T1000 (cell line): ENCODE measurements at regions not wholly inside any gene's neighbourhood (a gene's known extent, or its start where the extent isn't known, plus 50 kb on each side); places are given as distances from the start of the nearest gene placed in this dataset.
"Not testable (repeated sequence)": the region's sequence is repeated elsewhere in the genome, so short reads cannot be mapped to it uniquely, and the experiment has no call there.

Experiments used
- DNase-seq: peaks from one replicate; lab custom pipeline; 2025; ENCODE audit warnings: mixed read lengths; lab: John Stamatoyannopoulos, UW

- DNase-seq: no peak
Observed at GRCh38 chr1:78247079-78247478, 201.3 kb downstream of the GIPC2 start.

GRCh38 chr1:78250201-78250600 lies 204.4 kb downstream of the GIPC2 start:
- DNase-seq: no peak

DNA sequence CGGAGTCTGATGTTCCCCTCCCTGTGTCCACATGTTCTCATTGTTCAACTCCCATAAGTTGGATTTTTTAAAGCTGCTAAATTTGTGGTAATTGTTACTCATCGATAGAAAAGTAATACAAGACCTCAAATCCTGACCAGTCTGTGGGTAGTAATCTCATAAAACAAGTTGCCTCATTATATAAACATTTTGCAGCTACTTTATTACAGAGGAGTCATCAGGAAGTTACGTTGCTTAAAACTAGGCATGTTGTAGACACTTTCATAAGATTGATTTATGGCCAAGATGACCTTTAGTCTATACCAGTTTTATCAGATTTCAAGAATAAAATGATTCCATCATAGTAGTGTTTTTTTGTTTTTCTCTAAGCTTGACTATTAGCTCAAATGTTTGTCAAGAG lies 208.8 kb downstream of the GIPC2 start:
- no peak for DNase-seq

- no peak for DNase-seq
Observed at GRCh38 chr1:78255383-78255782, 209.6 kb downstream of the GIPC2 start.

DNA sequence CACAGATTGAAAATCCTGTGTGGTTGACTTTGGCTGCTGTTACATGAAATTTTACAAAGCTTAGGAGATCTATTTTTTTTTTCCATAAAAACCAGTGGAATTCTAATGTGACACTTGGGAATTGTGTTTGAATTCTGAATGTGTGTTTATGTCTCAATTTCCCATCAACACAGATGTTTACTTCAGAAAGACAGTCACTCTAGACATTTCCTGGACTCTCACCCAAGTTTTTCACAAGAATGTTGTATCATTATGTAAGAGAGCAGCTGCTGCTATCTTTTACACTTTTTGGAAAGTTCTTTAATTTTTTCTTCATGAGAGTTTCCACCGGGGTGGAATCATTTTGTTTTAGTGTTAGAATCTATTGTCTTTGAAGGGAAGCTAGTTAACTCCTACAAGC lies 210.1 kb downstream of the GIPC2 start:
- DNase-seq: no peak

- DNase-seq: no peak
Observed at GRCh38 chr1:78263459-78263858, 217.7 kb downstream of the GIPC2 start.

DNA sequence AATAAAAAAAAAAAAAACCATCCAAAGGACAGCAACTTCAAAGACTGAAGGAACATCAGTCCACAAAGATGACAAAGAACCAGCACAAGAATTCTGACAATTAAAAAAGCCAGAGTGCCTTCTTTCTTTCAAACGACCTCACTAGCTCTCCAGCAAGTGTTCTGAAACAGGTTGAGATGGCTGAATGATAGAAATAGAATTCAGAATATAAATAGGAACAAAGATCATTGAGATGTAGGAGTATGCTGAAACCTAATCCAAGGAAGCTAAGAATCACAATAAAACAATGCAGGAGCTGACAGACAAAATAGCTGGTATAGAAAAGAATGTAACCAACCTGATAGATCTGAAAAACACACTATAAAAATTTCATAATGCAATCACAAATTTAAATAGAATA lies 218.2 kb downstream of the GIPC2 start:
- DNase-seq: no peak

- no peak for DNase-seq
Observed at GRCh38 chr1:78267513-78268218, 221.9 kb downstream of the GIPC2 start.

- no peak for DNase-seq
Observed at GRCh38 chr1:78269591-78269990, 221.2 kb upstream of the PTGFR start.

- DNase-seq: not testable (repeated sequence)
Observed at GRCh38 chr1:78271423-78271822, 219.4 kb upstream of the PTGFR start.

DNA sequence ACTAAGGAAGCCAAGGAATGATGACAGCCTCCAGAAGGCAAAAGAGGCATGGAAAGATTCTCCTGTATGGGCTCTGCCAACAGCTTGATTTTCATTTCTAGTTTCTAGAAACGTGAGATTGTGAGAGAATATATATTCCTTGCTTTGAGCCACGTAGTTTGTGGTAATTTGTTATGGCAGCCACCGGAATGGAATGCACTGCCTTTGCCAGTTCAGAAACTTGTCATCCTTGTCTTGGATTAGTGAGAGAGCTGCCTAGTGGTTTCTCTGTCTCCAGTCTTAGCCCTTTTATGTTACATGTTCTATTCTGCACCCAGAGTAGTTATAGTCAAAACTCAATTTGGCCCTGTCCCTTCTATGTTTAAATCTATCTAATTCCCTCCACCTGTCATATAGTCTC lies 216.0 kb upstream of the PTGFR start:
- no peak for DNase-seq

DNA sequence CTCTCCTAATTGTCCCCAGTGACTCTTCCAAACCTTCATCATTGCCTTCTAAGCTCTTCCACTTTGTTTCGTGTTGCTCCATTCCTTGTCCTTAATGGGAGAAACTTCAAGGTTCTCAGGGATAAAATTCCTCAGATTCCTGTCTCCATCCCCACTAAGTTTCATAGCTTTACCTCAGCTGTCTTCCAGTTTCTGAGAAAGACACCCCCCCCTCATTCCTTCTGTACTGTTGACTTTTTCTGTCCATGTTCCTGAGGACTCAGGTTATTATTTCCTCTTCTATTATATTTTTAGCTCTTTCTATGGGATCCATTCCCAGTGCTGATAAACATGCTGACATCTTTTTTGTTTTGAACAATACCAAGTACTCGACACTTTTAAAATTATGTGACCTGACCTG lies 215.3 kb upstream of the PTGFR start:
- DNase-seq: no peak

DNA sequence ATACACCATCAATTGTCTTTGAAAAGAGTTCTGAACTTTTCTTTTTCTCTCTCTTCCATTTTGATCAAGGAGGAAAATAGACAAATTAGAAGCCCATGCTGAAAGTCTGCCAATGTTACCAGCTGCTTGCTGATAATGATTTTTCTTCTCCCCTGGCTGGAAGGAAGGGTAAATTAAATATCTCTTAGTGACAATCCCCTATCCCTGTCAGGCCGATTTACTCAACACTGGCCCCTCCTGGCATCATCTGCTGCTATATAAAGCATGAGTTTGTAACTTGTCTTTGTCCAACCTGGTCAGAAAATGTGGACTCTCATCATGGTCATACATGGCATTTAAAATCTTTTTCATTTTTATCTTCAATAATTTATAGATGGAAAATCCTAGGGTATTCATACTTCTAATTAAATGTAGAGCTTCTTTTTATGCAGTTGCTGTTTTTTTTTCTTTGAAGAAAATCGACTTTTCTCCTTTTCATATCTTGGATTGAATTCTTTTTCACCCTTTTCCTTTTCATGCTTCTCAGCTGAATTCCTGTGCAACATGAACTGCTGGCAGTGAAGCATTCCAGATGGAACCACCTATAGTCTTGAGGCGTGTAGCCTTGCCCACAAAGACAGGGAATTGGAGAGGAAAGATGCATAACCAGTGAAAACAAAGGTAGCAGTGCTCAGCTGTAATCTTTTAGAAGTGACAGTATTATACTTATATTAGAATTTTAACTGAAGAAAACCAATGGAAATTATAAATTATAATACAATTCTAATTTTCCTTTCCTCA lies 214.7 kb upstream of the PTGFR start:
- no peak for DNase-seq

- DNase-seq: peak; percentile 49
Observed at GRCh38 chr1:78277253-78277652, 213.5 kb upstream of the PTGFR start.

GRCh38 chr1:78279051-78279450 lies 211.7 kb upstream of the PTGFR start:
- no peak for DNase-seq

DNA sequence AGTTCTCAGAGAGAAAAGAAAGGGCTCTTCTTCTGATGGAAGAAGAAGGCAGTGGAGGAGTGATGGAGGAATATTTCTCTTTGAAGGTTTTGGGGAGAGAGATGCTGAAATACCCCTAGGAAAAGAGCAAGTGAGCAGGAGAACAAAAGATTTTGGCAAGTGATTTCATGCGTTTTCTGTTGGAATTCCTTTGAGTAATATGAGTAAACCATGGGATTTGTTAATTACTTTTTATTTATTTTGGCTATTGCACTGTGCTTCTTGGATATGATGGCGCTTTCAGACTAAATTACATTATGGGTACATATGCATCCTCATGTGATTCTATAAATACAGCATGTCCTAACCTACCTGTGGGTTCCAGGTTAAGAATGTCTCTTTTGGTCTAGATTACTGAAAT lies 210.1 kb upstream of the PTGFR start:
- no peak for DNase-seq

- DNase-seq: no peak
Observed at GRCh38 chr1:78281580-78281979, 209.2 kb upstream of the PTGFR start.

- no peak for DNase-seq
Observed at GRCh38 chr1:78283691-78284090, 207.1 kb upstream of the PTGFR start.

DNA sequence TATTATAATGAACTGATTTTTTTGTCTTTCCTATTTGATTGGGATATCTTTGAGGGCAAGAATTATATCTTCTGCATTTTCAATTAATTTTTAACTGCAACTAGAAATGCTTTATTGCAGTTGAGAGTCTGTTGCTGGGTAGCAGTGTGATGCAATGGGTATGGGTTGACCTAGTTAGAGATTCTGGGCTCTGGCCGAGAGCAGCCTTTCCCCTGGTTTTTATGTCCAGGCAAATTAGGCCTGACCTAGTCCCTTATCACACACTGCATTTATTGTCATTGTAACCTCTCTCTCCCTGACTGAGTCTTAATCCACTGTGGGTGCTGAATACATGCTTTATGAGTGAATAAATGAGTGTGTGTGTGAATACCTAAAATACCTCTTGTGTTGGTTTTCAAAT lies 206.4 kb upstream of the PTGFR start:
- DNase-seq: no peak

DNA sequence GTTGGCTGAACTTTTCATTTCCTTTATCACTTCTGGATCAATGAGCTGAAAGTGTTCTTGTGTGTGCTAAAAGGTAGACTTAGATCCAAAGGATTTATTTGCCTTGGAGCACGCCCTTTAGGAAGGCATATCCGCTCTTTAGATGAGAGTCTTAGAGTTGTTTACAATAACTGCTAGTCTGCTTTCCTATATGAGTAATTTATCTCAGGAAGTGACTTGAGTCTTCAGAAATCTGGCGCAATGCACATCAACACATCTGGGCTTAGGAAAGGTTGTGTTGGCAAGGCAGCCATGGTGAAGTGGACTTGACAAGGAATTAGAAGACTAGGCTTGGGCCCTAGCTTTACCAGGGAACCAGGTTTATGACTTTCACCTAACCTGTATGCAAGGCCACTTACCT lies 204.1 kb upstream of the PTGFR start:
- DNase-seq: no peak

DNA sequence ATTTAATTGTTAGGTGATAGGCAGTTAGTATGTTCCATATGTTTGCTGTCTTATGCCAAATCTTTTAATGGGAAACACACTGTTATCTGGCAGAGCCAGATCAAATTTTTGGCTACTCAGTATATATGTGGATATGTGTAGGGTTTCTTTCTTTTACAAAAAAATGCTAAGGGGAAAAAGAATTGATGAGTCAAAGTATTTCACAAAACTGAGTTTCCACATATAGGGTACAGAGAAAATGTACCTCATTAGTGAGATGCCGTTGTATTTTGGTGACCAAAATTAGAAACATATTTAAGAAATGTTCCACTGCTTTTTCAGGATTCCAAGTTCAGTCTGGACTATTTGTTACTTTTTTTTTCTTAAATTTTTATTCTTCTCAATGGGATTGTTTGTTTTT lies 201.2 kb upstream of the PTGFR start:
- no peak for DNase-seq

DNA sequence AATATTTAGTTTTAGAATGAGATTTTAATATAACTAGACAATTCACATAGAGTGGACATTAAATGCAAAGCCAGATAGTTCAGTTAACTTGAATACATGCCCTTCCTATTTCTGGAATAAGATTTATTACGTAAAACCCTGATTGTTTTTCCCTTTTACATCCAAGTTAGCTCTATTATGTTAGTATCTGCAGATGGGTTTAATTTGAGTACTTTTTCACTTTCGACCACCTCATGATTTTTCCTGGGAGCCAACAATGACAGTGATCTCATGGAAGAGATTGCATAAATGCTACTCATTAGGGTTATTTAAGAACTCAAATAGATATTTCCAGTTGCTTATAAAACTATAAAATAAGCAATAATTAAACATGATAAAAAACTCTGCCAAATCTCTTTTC lies 199.4 kb upstream of the PTGFR start:
- no peak for DNase-seq

- DNase-seq: no peak
Observed at GRCh38 chr1:78291872-78292271, 198.9 kb upstream of the PTGFR start.

- no peak for DNase-seq
Observed at GRCh38 chr1:78292361-78292760, 198.4 kb upstream of the PTGFR start.
